Cardiac fibroblast (primary cell): ENCODE measurements at regions not wholly inside any gene's neighbourhood (a gene's known extent, or its start where the extent isn't known, plus 50 kb on each side); places are given as distances from the start of the nearest gene placed in this dataset.

Experiments
- DNase-seq, 2 donors: peaks; one replicate each; pipeline versions ENCODE4 v3.0.0 to v3.0.0-alpha.2; 2010; ENCODE audit warnings: low read depth in 2 of 2
- H3K4me3 ChIP-seq, 2 donors: replicated peaks in 1 of 2; 1 replicate in 1 of 2; 2 replicates in 1 of 2; pipeline ENCODE4 v1.5.1; 2011; ENCODE audit warnings: low read depth in 2 of 2, low read length in 2 of 2, mild to moderate bottlenecking in 2 of 2, moderate library complexity in 1 of 2
- TF ChIP-seq, protein P1 (sequence below): IDR thresholded peaks from one replicate; pipeline ENCODE4 v1.5.1; 2011; ENCODE audit warnings: low read depth, mild to moderate bottlenecking, low read length, inconsistent platforms

DNA sequence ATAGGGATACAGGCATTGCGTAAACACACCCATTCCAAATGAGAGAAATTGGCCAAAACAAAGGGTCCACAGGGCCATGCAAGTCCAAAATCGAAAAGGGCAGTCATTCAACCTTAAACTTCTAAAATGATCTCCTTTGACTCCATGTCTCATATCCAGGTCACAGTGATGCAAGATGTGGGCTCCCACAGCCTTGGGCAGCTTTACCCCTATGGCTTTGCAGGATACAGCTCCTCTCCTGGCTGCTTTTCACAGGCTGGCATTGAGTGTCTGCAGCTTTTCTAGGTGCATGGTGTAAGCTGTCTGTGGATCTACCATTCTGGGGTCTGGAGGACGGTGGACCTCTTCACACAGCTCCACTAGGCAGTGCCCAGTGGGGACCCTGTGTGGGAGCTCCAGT lies 744.5 kb downstream of the QKI start:
- no peak overlapping the region for H3K4me3 ChIP-seq
- TF ChIP-seq, protein P1, sequence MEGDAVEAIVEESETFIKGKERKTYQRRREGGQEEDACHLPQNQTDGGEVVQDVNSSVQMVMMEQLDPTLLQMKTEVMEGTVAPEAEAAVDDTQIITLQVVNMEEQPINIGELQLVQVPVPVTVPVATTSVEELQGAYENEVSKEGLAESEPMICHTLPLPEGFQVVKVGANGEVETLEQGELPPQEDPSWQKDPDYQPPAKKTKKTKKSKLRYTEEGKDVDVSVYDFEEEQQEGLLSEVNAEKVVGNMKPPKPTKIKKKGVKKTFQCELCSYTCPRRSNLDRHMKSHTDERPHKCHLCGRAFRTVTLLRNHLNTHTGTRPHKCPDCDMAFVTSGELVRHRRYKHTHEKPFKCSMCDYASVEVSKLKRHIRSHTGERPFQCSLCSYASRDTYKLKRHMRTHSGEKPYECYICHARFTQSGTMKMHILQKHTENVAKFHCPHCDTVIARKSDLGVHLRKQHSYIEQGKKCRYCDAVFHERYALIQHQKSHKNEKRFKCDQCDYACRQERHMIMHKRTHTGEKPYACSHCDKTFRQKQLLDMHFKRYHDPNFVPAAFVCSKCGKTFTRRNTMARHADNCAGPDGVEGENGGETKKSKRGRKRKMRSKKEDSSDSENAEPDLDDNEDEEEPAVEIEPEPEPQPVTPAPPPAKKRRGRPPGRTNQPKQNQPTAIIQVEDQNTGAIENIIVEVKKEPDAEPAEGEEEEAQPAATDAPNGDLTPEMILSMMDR, result no peak
- DNase-seq, result no peak

DNA sequence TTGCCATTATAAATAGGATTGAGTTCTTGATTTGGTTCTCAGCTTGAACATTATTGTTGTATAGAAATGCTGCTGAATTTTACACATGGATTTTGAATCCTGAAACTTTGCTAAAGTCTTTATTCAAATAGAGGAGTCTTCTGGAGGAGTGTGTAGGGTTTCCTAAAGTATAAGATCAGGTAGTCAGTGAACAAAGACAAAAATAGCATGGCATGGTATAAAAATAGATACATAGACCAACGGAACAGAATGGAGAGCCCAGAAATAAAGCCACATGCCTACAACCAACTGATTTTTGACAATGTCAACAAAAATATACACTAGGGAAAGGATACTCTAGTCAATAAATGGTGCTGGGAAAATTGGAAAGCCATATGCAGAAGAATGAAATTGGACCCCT lies 740.1 kb downstream of the QKI start:
- TF ChIP-seq, protein P1, result no peak
- DNase-seq, result no peak
- H3K4me3 ChIP-seq, result no peak overlapping the region

DNA sequence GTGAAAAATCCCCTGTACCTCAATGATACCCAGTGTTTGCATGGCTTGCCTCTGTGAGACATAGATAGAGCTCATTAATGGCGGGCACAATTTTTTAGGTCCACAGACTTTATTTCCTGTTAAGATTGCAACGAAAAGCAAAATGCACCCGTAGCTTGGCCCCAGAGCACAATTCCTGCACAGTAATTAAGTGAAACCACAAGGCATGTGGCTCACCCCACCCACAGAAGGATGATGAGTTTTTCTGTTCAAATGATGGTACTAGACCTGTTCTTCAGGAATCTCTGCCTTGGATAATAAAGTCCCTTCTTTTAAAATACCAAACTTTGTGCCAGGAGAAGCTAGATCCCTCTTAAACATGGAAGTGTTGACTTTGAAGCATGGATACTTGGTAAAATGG lies 738.1 kb downstream of the QKI start:
- no peak overlapping the region for H3K4me3 ChIP-seq
- DNase-seq, result no peak
- TF ChIP-seq, protein P1, result no peak

DNA sequence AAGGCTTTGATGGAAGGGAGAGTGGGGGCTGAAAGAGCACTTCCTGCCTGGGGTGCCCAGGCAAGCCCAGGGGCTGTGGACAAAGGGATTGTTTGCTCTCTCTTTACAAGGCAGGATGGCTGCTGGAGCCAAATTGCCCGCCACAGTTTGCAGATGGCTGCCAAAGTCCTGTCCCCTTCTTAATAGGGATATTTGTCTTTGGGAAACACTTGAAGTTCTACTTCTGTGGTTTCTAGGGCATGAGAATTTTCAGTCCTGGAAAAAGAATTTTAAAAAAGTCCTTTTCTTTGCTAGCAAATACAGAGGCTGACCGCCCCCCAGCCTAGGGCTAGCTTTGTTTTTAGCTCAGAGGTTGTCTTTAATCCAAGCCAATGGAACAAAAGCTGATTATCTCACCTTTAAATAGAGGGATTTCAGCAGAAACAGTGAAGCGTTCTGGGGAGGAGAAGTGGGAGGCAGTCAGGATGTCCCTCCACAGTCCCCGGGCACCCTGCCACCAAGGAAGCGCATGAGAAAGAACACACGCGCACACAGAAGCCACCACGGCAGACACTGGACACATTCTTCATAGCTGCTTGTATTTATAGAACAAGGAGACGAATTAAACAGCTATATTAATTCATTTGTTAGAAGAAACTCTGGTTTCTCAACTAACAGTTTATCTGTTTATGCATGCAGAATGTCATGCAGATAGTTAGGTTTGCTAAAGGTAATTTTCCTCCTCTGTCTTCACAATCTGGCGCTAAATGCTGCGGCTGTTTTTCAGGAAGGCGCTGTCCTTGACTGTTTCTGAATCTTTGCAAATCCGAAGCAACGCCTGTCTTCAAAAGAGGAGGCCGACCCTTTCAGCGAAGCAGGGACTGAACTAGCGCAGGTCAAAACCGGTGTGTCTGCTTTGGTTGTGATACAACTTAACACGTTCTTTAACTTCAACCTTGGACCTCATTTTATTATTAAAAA lies 736.9 kb downstream of the QKI start:
- TF ChIP-seq, protein P1, result no peak
- H3K4me3 ChIP-seq, result no peak overlapping the region
- DNase-seq, result no peak

DNA sequence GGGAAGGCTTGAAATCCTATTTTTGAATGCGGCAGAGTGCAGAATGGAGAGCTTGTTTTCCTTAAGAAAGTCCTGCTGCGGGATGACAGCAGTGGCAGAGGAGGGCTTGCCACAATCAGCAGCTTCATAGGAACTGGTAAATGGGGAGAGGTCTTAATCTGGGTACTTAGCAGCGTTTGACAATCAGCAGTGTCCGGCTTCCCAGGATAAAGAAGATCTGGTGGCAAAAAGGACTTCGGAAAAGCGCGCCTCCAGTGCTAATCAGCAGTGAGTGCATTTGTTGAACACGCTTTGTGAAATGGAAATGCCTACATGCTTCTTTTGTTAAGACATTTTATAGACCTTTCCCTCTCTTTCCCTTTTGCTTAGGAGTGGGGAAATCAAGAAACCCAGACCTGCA lies 735.7 kb downstream of the QKI start:
- H3K4me3 ChIP-seq, result no peak overlapping the region
- TF ChIP-seq, protein P1, result no peak
- no peak for DNase-seq

DNA sequence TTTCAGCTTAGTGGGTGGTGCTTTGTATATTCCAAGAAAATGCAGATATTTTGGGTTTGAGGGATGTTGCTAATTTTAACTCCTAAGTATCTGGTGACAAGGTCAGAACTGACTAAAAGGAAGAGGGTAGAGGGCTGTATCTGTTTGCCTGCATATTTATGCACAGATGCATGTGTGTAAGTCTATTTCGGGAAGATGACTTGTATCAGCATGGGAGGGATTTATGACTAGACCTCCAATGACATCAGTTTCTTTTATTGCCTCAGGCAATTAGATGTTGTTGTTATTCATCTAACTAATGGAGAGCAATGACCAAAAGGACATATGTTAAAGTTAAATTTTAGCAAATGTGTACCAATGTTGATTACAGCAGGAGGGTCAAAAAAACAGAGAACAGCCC lies 734.3 kb downstream of the QKI start:
- TF ChIP-seq, protein P1, result no peak
- DNase-seq, result no peak
- H3K4me3 ChIP-seq, result no peak overlapping the region
